GM19438 (cell line): ENCODE measurements at regions not wholly inside any gene's neighbourhood (a gene's known extent, or its start where the extent isn't known, plus 50 kb on each side); places are given as distances from the start of the nearest gene placed in this dataset.
"Not testable (repeated sequence)": the region's sequence is repeated elsewhere in the genome, so short reads cannot be mapped to it uniquely, and the experiment has no call there.

ENCODE experiments used
- ATAC-seq: cut with Tn5 transposase; IDR thresholded peaks from one replicate; pipeline ENCODE4 v1.9.1; 2021; ENCODE audit warnings: low read depth; ENCODE audit not compliant: unreplicated experiment

DNA sequence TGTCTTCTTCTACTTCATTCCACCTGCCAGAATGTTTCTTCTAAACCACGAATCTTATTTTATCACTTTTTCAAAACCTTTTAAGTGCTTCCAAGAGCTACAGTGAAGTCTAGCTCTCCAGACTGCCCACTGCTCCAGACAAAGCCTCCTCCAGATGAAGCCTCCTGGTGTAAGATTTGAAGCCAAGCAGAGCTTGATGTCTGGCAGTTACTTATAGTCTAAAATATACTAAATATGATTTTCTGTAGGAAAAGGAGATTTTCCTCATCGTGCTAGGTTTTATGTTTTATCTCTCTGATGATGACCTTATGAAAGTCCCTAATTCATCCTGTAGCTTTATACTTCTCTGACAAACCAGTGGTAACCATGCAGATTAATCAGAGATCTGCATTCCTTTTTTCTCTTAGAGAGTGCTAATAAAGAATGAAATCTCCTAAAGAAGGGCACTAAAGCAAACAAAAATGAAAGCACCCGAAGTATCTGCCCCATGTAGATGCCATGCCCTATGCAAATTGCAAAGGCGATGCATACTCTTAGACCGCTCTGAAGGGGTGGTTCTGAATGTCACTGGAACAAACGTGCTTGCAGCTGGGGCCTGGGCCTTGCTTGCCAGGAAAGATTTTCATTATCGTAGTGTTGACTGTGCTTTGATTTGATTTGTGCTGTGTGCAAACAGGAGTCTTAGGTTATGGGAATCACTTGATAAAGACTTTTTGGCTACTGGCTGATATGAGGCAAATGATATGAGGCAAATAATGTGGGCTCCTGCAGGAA is 314.2 kb downstream of the PID1 start:
- no peak for ATAC-seq

DNA sequence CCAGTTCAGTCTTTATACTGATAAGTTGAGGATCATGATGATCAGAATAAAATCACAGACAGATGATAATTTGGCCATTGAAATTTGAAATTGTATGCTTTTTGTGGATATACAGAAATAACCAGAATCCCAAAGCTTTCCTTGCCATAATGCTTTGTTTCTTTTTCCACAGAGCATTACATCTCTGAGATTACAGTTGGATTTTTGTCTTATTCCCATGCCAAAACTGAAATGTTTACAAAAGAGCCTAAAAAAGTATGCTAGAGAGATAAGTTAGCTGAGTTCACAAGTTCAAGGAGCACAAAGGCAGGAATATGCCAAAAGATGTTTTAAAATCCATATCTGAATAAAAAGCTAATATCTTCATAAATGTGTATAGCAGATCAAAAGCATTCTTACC is 321.3 kb downstream of the PID1 start:
- no peak for ATAC-seq

DNA sequence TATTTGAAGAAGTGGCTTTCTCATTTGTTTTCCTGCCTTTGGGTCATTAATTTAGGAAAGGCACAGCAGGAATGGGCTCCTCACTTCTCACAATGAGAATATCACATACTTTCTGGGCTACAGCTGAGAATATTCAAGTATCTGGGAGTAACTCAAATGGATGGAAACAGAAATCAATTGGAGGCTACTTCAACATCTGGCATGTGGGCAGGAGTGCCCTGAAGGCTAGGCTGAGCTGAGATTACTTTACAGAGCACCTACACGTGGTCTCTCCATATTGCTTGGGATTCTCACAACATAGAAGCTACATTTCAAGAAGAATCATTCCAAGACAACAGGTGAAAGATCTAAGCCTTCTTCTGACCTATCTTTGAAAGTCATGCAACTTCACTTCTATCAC is 325.4 kb downstream of the PID1 start:
- no peak for ATAC-seq

DNA sequence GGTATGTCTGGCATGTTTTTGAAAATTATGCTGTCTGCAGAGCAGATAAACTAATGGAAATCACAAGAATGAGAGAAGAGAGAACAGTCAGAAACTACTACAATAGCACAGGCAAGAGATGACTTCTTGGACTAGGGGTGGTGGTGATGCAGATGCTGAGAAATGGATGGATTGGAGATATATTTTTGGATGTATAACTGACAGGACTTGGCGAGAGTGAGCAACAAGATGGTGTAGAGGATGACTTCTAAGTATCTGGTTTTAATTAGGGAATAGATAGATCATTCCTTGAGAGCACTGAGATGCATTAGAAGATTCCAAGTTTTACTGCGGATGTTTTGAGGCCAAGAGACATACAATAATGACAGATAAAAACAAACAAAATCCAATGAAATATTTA is 328.2 kb downstream of the PID1 start:
- ATAC-seq = no peak

DNA sequence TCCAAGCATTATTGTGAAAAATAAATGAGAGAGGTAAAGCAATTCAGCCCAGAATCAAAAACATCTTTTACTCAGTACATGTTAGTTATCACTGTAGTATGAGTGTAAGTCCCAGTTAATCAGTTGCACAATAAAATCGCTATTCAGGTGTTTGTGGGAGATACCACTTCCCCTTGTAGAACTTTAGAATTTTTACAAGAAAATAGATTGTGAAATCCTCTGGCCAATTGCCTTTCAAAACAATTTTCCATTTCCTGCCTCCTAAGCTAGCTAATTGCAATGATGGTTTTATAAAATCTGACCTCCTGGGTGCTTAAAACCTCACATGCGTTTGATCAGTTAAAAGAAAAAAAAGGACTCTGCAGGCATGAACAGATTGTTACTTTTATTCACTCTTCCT is 332.5 kb downstream of the PID1 start:
- no peak for ATAC-seq

- no peak for ATAC-seq
Observed at GRCh38 chr2:228927028-228928010, 343.8 kb downstream of the PID1 start.

DNA sequence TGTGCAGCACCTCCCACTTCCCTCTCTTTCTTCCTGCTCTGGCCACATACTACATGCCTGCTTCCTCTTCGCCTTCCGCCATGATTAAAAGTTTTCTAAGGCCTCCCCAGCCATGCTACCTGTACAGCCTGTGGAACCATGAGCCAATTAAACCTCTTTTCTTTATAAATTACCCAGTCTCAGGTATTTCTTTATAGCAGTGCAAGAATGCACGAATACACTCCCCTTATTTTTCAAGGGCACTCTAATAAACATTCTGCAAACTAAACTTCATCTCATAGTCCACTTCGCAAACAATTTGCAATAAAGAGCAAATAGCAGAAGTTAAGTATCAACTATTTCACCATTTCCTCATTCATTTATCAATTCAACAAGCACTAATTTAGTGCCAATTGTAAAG is 351.3 kb downstream of the PID1 start:
- ATAC-seq = no peak

- no peak for ATAC-seq
Observed at GRCh38 chr2:228917220-228917619, 353.9 kb downstream of the PID1 start.

- no peak for ATAC-seq
Observed at GRCh38 chr2:228916416-228917090, 354.5 kb downstream of the PID1 start.

DNA sequence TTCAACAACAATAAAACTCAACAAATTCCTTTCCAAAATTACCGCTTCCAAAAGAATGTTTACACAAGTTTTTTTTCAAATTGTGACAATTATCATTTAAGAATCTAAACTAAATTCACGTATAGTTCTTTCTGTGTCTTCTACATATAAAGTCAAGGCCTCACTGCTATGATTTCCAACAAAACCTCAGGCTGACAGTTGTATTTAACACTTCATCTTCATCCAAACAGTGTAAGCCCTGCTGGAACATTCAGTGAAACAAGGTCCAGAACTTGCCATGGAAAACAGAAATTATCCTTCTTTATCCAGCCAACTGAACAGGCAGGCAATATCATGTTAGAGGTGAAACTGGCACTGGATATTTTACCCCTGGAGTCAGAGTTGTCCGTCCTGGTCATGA is 357.9 kb downstream of the PID1 start:
- no peak for ATAC-seq

- not testable (repeated sequence) for ATAC-seq
Observed at GRCh38 chr2:228910872-228911271, 360.2 kb downstream of the PID1 start.

- no peak for ATAC-seq
Observed at GRCh38 chr2:228902176-228902575, 368.9 kb downstream of the PID1 start.

GRCh38 chr2:228901531-228901930 is 369.6 kb downstream of the PID1 start:
- ATAC-seq = no peak

DNA sequence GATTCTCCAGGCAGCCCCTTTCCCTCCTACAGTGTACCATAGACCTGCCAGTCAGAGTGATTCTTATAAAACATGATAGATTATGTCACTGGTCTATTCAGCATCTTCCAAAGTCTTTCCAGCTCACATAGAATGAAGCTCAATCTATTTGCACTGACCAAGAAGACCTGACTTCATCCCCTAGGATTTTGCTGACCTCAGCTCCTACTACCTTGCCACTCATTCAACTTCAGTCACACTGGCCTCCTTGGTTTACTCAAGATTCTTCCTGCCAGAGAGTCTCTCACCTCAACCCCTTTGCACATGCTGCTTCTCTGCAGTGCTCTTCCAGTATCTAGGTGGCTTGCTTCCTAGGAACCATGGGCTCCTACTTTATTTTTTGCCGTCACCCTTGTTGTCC is 392.9 kb downstream of the PID1 start:
- ATAC-seq = no peak

GRCh38 chr2:228876276-228876675 is 394.8 kb downstream of the PID1 start:
- no peak for ATAC-seq

DNA sequence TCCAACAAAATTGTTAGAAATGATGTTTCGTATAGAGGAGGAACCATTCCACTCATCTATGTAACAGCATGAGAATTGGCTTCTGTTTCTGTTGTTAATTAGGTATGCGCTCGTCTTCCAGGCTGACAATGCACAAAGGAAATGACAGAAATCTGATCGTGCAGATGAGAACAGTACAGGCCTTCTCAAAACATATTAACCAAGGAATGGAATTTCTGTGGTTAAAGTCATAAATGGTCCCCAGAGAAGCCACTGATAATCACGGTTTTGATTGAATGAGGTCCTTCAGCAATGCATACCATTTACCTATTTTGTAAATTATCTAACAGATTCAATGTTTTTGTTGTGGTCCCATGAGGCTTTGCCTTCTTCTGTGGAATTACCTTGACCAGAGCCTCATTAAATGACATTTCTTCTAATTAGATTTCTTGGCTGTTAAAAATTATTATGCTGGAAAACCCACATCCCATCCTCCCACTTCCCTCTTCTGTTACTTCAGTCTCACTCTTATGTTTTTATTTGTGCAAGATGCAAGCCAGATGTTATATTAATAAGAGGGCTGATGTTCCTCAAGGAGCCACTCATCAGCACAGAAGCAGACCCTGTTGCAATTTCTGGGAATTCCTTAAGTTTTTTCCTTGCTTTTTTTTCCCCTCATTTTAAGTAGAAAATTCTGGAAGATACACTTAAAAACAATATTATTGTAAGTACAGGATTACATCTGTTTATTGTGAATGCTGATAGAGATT is 395.8 kb downstream of the PID1 start:
- no peak for ATAC-seq

DNA sequence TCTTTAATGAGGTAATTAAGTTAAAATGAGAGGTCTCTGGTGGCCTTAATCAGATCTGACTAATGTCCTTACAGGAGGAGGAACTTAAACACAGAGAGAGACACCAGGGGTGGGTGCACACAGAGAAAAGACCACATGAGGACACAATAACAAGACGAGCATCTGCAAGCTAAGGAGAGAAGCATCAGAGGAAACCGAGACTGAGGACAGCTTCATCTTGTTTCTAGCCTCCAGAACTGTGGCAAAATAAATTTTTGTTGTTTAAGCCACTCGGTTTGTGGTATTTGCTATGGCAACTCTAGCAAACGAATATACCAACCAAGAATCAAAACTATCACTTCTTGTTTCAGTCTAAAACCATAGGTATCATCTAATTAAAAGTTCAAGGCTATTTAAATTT is 400.1 kb downstream of the PID1 start:
- ATAC-seq = no peak

- ATAC-seq = no peak
Observed at GRCh38 chr2:228869636-228870264, 401.3 kb downstream of the PID1 start.

DNA sequence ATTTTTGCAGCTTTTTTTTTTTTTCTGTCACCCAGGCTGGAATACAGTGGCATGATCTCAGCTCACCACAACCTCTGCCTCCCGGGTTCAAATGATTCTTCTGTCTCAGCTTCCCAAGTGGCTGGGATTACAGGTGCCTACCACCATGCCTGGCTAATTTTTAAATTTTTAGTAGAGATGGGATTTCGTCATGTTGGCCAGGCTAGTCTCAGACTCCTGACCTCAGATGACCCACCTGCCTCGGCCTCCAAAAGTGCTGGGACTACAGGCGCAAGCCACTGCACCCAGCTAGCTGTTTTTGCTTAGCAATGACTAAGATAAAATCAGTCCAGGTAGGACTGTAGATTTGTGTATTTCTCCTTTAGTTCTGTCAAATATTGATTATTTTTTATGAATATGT is 403.7 kb downstream of the PID1 start:
- no peak for ATAC-seq

DNA sequence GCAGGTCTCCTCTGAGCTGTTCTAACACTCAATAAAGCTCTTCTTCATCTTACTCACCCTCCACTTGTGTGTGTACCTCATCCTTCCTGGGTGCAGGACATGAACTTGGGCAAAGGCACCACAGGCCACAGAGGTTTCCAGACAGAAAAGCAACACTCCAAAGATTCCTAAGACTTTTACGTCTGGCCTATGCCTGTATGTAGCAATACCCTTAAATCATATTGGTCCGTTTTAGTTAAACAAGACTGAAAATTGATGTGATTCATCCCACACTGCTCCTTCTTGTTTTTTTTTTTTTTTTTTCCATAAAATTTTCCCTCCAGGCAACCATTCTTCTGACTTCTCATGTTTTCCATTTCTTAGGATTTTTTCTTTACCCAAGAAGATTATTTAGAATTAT is 404.3 kb downstream of the PID1 start:
- ATAC-seq = no peak
